CD4-positive, alpha-beta T cell treated with Interleukin-1 beta for 1 hour (primary cell): ENCODE measurements at regions not wholly inside any gene's neighbourhood (a gene's known extent, or its start where the extent isn't known, plus 50 kb on each side); places are given as distances from the start of the nearest gene placed in this dataset.

Experiments used
- DNase-seq, 2 donors: peaks; one replicate each; pipeline ENCODE4 v3.0.0-alpha.2; 2020 to 2022

DNA sequence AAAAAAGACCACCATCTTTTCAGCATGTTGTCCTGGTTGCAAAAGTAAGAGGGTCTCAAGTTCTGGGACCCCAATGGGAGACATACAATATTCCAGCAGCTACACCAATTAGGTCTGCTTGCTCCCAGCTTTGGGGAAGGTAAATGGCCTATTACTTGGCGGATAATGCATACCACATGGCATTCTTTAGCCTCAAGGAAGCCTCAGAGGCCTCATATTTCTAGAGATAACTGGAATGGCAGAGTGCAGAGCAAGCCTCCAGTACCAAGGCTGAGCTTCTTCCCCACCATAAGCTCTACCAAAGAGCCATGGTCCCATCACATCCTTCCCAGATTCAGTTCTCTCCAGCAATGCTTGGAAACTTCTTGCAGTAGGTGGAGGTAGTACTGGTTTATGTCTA is 493.8 kb downstream of the SHQ1 start:
- DNase-seq, result no peak

- no peak for DNase-seq
These were observed 494.8 kb downstream of the SHQ1 start for GRCh38 chr3:72353236-72354128.

- DNase-seq, result no peak
These were observed 496.1 kb downstream of the SHQ1 start for GRCh38 chr3:72352176-72352575.

DNA sequence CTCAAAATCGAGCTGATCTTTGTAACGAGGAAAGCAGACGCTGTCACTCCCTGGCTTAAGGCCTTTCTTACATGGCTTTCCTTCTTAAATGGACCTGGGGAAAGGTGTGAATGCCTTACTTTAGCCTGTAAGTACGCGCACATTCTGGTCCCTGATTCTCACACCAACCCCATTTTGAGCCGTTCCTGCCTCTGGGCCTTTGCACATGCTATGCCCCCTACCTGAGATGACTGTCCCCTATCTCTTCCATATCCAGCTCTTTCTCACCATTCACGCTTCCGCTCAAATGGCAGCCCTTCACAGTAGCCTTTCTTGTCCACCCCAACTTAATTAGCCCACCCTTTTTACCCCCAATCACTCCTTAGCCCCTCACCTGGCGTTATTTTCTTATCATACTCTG is 496.7 kb downstream of the SHQ1 start:
- DNase-seq, result no peak

DNA sequence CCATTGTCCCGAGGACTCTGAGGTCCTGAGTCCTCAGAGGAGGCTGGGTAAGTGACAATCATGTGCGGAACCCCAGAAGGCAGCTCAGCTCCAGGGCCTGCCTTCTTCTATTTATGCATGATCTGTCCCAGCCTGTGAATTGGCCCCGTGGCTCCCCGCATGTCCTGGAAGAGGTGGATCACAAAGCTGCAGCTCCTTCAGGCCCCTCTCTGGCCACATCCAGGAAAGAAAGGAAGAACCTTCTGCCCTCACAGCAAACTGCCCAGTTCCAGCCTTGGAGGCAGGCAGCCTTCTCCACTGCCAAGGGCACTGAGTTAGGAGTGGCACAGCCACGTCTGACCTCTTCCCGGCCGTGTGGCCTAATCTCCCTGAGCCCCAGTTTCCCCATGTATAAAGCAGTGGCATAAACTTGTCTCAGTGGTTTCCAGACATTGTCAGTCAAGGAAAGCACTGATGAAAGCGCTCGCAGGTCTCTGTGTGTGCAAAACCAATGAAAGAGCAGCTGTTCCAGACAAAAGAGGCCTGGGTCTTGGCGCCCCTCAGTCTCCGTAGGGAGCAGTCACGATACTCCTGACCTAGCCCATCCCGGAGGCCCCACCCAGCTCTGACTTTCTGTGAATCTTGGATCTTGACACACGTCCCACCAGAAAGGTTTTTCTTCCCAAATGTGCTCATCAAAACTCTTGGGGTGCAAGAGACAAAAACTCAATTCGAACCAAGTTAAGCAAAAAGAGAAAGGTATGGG is 497.3 kb downstream of the SHQ1 start:
- no peak for DNase-seq

DNA sequence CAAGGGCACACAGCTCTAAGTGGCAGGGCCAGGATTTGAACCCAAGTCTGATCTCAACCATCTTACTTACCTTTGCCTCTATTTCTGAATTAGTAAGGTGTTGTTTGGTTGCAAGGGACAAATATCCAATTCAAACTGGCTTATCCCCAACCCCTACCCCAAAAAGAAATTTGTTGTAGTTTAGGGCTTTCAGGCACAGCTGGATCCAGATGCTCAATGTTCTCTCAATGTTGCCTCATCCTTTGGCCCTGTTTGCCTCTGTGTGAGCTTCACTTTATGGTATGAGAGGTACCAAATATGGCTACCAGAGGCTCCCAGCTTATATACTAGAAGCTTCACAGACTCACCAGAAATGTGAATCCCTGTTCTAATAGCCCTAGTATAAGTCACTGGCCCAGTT is 499.9 kb downstream of the SHQ1 start:
- DNase-seq, result no peak

- peak; percentile 16 to 59 for DNase-seq
These were observed 500.4 kb downstream of the SHQ1 start for GRCh38 chr3:72347819-72348319.

GRCh38 chr3:72346526-72346926 is 501.7 kb downstream of the SHQ1 start:
- peak in 1 of 2 donors; percentile 17 for DNase-seq

DNA sequence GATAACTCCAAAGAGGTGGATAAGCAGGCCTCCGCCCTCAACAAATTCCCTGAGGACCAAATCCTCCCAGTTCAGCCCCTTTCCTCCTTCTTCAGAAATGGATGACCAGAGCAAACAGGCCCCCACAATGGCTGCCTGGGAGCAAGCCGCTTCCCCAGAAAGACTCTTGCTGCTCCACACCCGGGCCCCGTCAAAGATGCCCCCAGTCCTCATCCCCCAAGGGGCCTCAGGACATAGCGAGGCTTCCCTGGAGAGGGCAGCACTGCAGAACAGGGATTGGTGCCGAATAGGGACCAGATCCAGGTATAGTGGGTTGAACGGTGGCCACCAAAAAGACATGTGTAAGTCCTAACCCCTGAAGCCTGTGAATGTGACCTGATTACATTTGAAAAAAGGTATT is 502.3 kb downstream of the SHQ1 start:
- DNase-seq, result no peak

DNA sequence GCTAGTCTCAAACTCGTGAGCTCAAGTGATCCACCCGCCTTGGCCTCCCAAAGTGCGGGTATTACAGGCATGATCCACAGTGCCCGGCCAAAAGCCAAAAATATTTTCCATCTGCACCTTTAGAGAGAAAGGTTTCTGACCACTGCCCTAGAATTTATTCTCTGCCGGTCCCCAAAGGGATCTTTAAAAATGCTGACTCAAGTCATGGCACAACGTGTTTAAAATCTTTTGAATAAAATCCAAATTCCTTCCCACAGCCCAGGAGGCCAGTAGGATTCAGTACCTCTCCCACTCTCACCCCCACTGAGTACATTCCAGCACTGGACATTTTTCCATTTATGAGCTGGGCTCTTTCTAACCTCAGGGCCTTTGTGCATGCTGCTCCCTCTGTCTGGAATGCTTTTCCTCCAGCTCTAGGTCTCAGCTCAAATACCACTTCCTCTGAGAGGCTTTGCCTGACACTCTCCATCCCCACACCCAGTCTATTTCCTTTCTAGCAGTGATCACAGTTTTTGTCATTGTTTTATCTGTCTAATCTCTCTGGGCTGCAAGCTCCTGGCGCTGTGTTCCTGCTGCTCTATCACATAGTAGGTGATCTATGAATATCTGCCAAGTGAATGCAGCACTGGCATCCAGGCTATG is 502.9 kb downstream of the SHQ1 start:
- no peak for DNase-seq

DNA sequence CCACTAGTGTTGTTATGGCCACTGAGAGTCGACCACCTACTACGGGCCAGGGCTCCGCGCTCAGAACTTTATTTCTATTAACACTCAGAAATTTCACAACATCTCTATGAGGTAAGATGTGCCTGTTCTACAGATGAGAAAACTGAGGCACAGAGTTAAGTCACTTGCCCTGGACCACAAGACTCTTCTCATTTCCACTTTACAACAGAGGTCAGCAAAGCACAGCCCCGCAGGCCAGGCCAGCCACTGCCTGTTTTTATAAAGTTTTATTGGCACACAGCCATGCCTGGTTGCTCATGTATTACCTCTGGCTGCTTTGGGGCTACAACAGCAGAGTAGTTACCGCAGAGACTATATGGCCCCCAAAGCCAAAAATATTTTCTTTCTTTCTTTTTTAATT is 503.6 kb downstream of the SHQ1 start:
- no peak for DNase-seq

GRCh38 chr3:72344236-72344635 is 504.0 kb downstream of the SHQ1 start:
- DNase-seq, result no peak

DNA sequence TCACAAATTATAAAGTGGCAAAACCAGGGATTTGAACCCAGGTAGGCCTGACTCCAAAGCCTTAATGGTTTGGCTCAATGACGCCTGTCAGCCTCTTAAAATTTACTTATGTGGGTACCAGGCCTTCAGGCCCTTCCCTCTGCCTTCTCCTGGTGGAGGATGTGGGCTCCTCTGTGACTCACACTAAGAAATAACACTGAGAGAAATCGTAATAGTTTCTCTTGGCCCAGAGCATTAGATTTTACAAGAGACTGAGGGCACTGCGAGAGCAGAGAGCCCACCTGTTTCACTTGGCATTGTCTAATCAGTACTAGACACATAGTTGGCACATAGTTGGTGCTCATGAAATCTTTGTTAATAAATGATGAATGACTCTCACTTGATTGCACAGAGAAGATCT is 505.2 kb downstream of the SHQ1 start:
- no peak for DNase-seq

- no peak for DNase-seq
These were observed 505.8 kb downstream of the SHQ1 start for GRCh38 chr3:72342450-72342849.

GRCh38 chr3:72341920-72342319 is 506.3 kb downstream of the SHQ1 start:
- DNase-seq, result no peak

- DNase-seq, result no peak
These were observed 506.9 kb downstream of the SHQ1 start for GRCh38 chr3:72341380-72341770.

GRCh38 chr3:72340476-72341379 is 507.5 kb downstream of the SHQ1 start:
- DNase-seq, result no peak

DNA sequence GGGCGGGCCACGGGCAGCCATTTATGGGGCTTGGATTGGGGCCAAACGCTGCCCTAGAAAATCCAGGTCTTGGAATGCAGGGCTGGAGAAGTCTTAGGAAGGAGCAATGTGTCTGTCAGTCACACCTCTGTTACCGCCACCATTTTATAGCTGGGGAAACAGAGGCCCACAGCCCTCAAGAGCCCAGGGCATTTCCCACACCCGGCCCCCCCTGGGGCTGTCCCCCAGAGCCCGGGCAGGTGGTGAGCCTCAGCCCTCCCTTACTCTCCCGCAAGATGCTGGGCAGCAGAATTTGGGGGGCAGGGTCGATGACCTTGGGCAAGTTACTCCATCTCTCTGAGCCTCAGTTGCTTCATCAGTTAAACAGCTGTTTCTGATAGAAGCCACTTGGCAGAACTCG is 508.2 kb downstream of the SHQ1 start:
- no peak for DNase-seq

GRCh38 chr3:72339670-72340030 is 508.6 kb downstream of the SHQ1 start:
- DNase-seq, result no peak

- DNase-seq, result peak in 1 of 2 donors; percentile 67
These were observed 509.1 kb downstream of the SHQ1 start for GRCh38 chr3:72338942-72339669.

DNA sequence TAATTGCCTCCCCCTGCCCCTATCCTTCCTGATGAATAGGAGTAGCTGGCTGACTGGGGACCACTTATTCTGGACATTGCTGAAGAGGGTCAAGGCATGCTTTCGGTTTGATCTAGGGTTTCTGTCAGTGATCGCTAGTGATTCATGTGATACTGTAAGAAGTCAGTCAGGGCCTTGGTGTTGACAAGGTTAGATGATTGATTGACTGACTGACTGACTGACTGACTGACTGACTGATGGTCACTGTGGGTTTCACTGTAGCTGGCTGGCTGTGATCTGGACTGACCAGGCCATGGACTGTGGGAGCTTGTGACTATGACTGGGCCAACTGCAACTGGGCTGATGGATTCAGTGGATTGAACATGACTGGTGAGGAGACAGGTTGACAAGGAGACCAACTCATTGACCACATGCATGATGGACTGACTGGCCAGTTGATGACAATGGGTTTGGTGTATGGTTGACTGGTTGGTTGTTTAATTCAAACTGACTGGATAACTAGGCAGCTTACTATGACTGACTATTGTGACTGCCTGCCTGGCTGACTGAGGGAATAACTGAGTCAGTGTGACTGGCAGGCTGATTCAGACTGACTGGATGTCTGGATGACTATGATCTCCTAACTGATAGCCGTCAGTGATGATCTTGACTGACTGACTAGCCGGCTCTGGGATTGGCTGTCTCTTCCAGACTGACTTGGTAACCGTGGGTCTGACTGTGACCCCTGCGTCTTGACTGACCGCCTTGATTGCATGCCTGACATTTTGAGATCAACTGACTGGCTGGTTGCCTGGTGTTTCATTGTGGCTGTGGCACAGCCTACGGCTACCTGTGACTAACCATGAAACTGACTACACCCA is 509.9 kb downstream of the SHQ1 start:
- DNase-seq, result no peak
